ENCODE measurements at regions not wholly inside any gene's neighbourhood (a gene's known extent, or its start where the extent isn't known, plus 50 kb on each side); places are given as distances from the start of the nearest gene placed in this dataset.
"Not testable (repeated sequence)": the region's sequence is repeated elsewhere in the genome, so short reads cannot be mapped to it uniquely, and the experiment has no call there.

- H3K27ac Mint-ChIP-seq = no peak overlapping the region
- H3K4me1 Mint-ChIP-seq = no peaks in the 10 kb centered on the region
- peaks cover 18% of the 10 kb centered on the region for H3K9me3 Mint-ChIP-seq
- DNase-seq = no peak
- intact Hi-C loops (cut with micrococcal nuclease) = no loop called here
- no peaks in the 10 kb centered on the region for H3K36me3 Mint-ChIP-seq (ENCODE audit: low read depth)
- H3K27me3 Mint-ChIP-seq = peaks cover 2% of the 10 kb centered on the region
- H3K4me3 Mint-ChIP-seq = no peak overlapping the region
These were observed 88.2 kb upstream of the GLI2 start for GRCh38 chr2:120647487-120647886.

GRCh38 chr2:120649381-120649780, 86.3 kb upstream of the GLI2 start:
- DNase-seq; H3K4me1 Mint-ChIP-seq; H3K36me3 Mint-ChIP-seq (ENCODE audit: low read depth); H3K4me3 Mint-ChIP-seq; H3K27ac Mint-ChIP-seq; intact Hi-C loops (cut with micrococcal nuclease); H3K27me3 Mint-ChIP-seq: not testable (repeated sequence)
- peaks cover 18% of the 10 kb centered on the region for H3K9me3 Mint-ChIP-seq

GRCh38 chr2:120650022-120650644, 85.5 kb upstream of the GLI2 start:
- DNase-seq = no peak
- no peak overlapping the region for H3K27ac Mint-ChIP-seq
- H3K4me1 Mint-ChIP-seq = no peaks in the 10 kb centered on the region
- H3K9me3 Mint-ChIP-seq = peaks cover 18% of the 10 kb centered on the region
- intact Hi-C loops (cut with micrococcal nuclease) = no loop called here
- no peak overlapping the region for H3K4me3 Mint-ChIP-seq
- no peaks in the 10 kb centered on the region for H3K36me3 Mint-ChIP-seq (ENCODE audit: low read depth)
- H3K27me3 Mint-ChIP-seq = peaks cover 6% of the 10 kb centered on the region

GRCh38 chr2:120651818-120652217, 83.8 kb upstream of the GLI2 start:
- no peak overlapping the region for H3K27ac Mint-ChIP-seq
- no peaks in the 10 kb centered on the region for H3K36me3 Mint-ChIP-seq (ENCODE audit: low read depth)
- peaks cover 8% of the 10 kb centered on the region for H3K27me3 Mint-ChIP-seq
- no peaks in the 10 kb centered on the region for H3K4me1 Mint-ChIP-seq
- no peak for DNase-seq
- H3K4me3 Mint-ChIP-seq = no peak overlapping the region
- intact Hi-C loops (cut with micrococcal nuclease) = no loop called here
- H3K9me3 Mint-ChIP-seq = peaks cover 18% of the 10 kb centered on the region

- Mint-ChIP-seq H3K9me3 (peaks cover 18% of the 10 kb centered on the region), H3K27ac (no peak overlapping the region), H3K27me3 (peaks cover 8% of the 10 kb centered on the region), H3K36me3 (ENCODE audit: low read depth) (no peaks in the 10 kb centered on the region), H3K4me1 (no peaks in the 10 kb centered on the region), H3K4me3 (no peak overlapping the region)
- intact Hi-C loops (cut with micrococcal nuclease) = no loop called here
- DNase-seq = no peak
These were observed 82.6 kb upstream of the GLI2 start for GRCh38 chr2:120653046-120653445.

- no peaks in the 10 kb centered on the region for H3K4me1 Mint-ChIP-seq
- intact Hi-C loops (cut with micrococcal nuclease) = no loop called here
- H3K36me3 Mint-ChIP-seq (ENCODE audit: low read depth) = no peaks in the 10 kb centered on the region
- H3K27me3 Mint-ChIP-seq = peaks cover 8% of the 10 kb centered on the region
- no peak overlapping the region for H3K27ac Mint-ChIP-seq
- DNase-seq = no peak
- H3K9me3 Mint-ChIP-seq = peaks cover 18% of the 10 kb centered on the region
- H3K4me3 Mint-ChIP-seq = no peak overlapping the region
These were observed 81.8 kb upstream of the GLI2 start for GRCh38 chr2:120653871-120654270.

- H3K27me3 Mint-ChIP-seq = peaks cover 9% of the 10 kb centered on the region
- no peaks in the 10 kb centered on the region for H3K4me1 Mint-ChIP-seq
- no peaks in the 10 kb centered on the region for H3K36me3 Mint-ChIP-seq (ENCODE audit: low read depth)
- H3K27ac Mint-ChIP-seq = no peak overlapping the region
- intact Hi-C loops (cut with micrococcal nuclease) = no loop called here
- peaks cover 18% of the 10 kb centered on the region for H3K9me3 Mint-ChIP-seq
- DNase-seq = no peak
- H3K4me3 Mint-ChIP-seq = no peak overlapping the region
These were observed 81.1 kb upstream of the GLI2 start for GRCh38 chr2:120654381-120655134.

- Mint-ChIP-seq H3K27me3 (peaks cover 7% of the 10 kb centered on the region), H3K9me3 (peaks cover 3% of the 10 kb centered on the region), H3K4me3 (no peak overlapping the region), H3K36me3 (ENCODE audit: low read depth) (no peaks in the 10 kb centered on the region), H3K4me1 (no peaks in the 10 kb centered on the region), H3K27ac (no peak overlapping the region)
- DNase-seq = no peak
- intact Hi-C loops (cut with micrococcal nuclease) = no loop called here
These were observed 79.3 kb upstream of the GLI2 start for GRCh38 chr2:120656273-120656950.

GRCh38 chr2:120658042-120658769, 77.5 kb upstream of the GLI2 start:
- no peaks in the 10 kb centered on the region for H3K36me3 Mint-ChIP-seq (ENCODE audit: low read depth)
- H3K9me3 Mint-ChIP-seq = no peaks in the 10 kb centered on the region
- intact Hi-C loops (cut with micrococcal nuclease) = no loop called here
- no peak overlapping the region for H3K27ac Mint-ChIP-seq
- no peak overlapping the region for H3K4me3 Mint-ChIP-seq
- DNase-seq = no peak
- no peaks in the 10 kb centered on the region for H3K4me1 Mint-ChIP-seq
- peaks cover 7% of the 10 kb centered on the region for H3K27me3 Mint-ChIP-seq

- Mint-ChIP-seq H3K4me1 (no peaks in the 10 kb centered on the region), H3K27ac (no peak overlapping the region), H3K36me3 (ENCODE audit: low read depth) (no peaks in the 10 kb centered on the region), H3K9me3 (no peaks in the 10 kb centered on the region), H3K4me3 (no peak overlapping the region), H3K27me3 (peaks cover 7% of the 10 kb centered on the region)
- intact Hi-C loops (cut with micrococcal nuclease) = no loop called here
- DNase-seq = no peak
These were observed 76.9 kb upstream of the GLI2 start for GRCh38 chr2:120658770-120659158.

GRCh38 chr2:120659275-120659977, 76.2 kb upstream of the GLI2 start:
- no peak overlapping the region for H3K4me3 Mint-ChIP-seq
- H3K9me3 Mint-ChIP-seq = no peaks in the 10 kb centered on the region
- intact Hi-C loops (cut with micrococcal nuclease) = no loop called here
- DNase-seq = no peak
- H3K36me3 Mint-ChIP-seq (ENCODE audit: low read depth) = no peaks in the 10 kb centered on the region
- no peaks in the 10 kb centered on the region for H3K4me1 Mint-ChIP-seq
- H3K27me3 Mint-ChIP-seq = peaks cover 4% of the 10 kb centered on the region
- no peak overlapping the region for H3K27ac Mint-ChIP-seq

- no peak for DNase-seq
- H3K36me3 Mint-ChIP-seq (ENCODE audit: low read depth) = no peaks in the 10 kb centered on the region
- H3K4me3 Mint-ChIP-seq = no peak overlapping the region
- no peaks in the 10 kb centered on the region for H3K9me3 Mint-ChIP-seq
- no peak overlapping the region for H3K27ac Mint-ChIP-seq
- peaks cover 2% of the 10 kb centered on the region for H3K27me3 Mint-ChIP-seq
- no peaks in the 10 kb centered on the region for H3K4me1 Mint-ChIP-seq
- intact Hi-C loops (cut with micrococcal nuclease) = no loop called here
These were observed 75.5 kb upstream of the GLI2 start for GRCh38 chr2:120660056-120660694.

GRCh38 chr2:120660771-120661459, 74.8 kb upstream of the GLI2 start:
- Mint-ChIP-seq H3K27me3 (peaks cover 2% of the 10 kb centered on the region), H3K4me1 (no peaks in the 10 kb centered on the region), H3K27ac (no peak overlapping the region), H3K9me3 (no peaks in the 10 kb centered on the region), H3K36me3 (ENCODE audit: low read depth) (no peaks in the 10 kb centered on the region), H3K4me3 (no peak overlapping the region)
- intact Hi-C loops (cut with micrococcal nuclease) = no loop called here
- no peak for DNase-seq

All from activated CD4-positive, alpha-beta T cell treated with anti-CD3 and anti-CD28 coated beads, Interleukin-2, amount 10 ng/mL, durations not matched to agents 24 days and 14 days (primary cell).